DMS114 treated with DMSO at 0.1 percent for 48 hours (cell line): ENCODE measurements at regions not wholly inside any gene's neighbourhood (a gene's known extent, or its start where the extent isn't known, plus 50 kb on each side); places are given as distances from the start of the nearest gene placed in this dataset.
"Not testable (repeated sequence)": the region's sequence is repeated elsewhere in the genome, so short reads cannot be mapped to it uniquely, and the experiment has no call there.

ENCODE experiments used
- DNase-seq: peaks from one replicate; lab custom pipeline; 2025; ENCODE audit not compliant: unreplicated experiment; lab: John Stamatoyannopoulos, UW

DNA sequence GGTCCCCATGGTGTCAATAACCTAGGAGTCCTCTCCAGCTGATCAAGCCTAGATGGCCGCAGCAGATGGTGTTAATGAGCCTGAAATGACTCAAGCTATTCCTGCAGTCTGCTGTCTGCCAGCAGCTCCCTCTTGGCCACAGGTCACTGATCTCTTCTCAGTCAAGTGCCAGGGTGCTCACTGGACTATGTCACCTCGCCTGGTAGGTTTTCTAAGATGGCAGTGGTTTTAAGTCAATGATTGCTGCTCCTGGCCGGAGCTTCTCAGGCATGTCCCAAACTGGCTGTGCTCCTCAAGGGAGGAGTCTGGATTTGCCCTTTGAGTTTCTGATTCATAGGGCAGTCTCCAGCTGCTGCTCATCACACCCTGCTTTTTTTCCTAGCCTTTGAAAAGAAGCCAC lies 58.6 kb upstream of the SHISA6 start:
- no peak for DNase-seq

DNA sequence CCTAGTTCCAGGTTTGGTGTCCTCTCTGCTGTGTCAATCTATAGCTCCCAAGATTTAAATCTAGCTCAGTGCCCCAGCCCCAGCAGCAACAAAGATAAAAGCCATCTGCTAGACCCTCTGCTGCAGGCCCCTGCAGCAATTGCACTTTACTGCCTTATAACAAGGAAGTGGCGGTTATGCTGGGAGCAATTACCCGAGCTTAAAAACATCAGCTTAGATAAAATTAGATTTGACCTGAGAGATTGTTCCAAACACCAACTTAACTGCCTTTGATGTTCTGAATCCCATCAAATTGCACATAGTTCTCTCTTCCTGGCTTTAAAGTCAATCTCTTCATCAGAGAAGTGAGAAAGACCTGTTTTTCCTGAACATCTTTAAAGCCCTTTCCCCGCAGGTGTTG lies 62.4 kb upstream of the SHISA6 start:
- DNase-seq, result no peak

DNA sequence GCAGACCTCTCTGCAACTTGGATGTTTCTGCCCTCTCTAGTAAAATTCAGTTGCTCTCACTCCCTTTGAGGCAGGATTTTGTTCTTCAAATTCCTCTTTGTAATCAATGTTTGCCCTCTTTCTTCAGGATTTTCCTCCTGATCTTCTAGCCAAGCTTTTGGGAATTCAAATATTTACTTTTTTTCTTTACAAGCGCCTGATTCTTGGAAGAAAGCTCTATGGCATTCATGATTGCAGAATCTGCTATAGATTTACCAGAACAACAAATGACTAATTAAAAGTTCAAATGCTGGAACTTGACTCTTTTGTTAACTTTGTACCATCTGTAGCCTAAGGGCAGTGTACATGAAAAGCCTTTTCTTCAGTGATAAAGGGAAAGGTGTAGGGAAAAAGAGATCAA lies 63.7 kb upstream of the SHISA6 start:
- no peak for DNase-seq

DNA sequence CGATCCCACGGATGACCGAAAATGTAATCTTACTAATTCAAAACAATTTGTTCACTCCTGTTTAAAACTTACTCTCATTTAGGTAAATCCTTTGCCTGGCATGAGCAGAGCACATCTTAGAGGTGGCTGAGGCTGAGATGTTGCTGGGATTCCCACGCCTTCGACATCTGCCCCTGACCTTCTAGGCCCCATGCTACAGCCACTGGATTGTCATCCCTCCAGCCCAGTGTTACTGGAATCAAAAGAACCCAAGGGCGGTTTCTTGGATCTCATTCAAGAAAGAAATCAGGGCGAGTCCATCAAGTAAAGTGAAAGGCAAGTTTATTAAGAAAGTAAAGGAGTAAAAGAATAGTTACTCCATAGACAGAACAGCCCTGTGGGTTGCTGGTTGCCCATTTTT lies 64.5 kb upstream of the SHISA6 start:
- DNase-seq, result no peak

DNA sequence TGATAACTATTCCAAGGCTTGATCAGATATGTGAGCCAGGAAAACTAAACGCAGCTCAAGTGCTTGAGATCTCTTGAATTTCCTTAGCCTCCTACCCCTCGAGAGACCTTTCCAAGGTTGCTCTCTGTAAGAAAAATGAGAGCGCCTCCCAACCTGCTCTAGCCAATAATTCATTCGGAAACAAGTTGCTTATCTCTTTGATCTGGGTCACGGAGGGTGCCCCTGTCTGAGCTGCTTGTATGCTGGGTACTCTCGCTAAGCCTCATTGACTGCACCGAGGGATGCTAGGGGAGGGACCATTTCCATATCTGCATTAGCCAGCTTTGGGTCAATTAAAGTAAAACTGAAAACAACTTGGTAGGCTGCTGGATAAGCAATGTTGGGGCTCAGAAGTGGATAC lies 70.1 kb upstream of the SHISA6 start:
- no peak for DNase-seq

DNA sequence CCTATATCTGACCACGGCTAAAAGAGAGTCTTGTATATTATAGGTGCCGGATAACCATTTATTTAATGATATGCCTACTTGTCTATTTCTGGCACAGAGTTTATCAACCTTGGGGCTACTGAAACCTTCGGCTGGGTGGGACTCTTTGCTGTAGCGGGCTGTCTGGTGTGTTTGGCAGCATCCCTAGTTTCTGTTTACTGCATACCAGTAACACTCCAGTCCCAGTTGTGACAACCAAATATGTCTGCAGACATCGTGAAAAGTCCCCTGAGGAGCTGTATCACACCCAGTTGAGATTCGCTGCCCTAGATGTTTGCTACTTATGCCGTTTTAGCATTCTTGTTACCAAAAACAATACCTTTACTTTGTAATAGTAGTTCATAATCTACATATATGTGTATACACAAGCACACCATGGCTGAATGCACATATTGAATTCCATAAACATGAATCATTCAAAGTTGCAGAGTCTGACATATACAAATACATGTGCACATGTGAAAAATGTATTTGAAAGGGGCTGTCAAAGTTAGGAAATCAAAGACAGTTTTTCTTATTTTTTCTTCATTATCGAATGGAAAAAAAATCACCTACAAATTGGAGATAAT lies 89.1 kb upstream of the SHISA6 start:
- DNase-seq, result no peak

DNA sequence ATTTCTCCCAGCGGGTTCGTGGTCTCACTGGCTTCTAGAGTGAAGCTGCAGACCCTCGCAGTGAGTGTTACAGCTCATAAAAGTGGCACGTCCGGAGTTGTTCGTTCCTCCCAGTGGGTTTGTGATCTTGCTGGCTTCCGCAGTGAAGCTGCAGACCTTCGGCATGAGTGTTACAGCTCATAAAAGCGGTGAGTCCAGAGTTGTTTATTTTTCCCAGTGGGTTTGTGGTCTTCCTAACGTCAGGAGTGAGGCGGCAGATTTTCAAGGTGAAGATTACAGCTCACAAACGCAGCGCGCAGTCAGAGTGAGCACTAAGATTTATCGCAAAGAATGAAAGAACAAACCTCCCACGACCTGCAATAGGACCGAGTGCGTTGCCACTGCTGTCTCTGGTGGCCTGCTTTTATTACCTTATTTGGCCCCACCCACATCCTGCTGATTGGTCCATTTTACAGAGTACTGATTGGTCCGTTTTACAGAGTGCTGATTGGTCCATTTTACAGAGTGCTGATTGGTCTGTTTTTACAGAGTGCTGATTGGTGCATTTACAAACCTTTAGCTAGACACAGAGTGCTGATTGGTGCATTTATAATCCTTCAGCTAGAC lies 90.0 kb upstream of the SHISA6 start:
- DNase-seq, result not testable (repeated sequence)

DNA sequence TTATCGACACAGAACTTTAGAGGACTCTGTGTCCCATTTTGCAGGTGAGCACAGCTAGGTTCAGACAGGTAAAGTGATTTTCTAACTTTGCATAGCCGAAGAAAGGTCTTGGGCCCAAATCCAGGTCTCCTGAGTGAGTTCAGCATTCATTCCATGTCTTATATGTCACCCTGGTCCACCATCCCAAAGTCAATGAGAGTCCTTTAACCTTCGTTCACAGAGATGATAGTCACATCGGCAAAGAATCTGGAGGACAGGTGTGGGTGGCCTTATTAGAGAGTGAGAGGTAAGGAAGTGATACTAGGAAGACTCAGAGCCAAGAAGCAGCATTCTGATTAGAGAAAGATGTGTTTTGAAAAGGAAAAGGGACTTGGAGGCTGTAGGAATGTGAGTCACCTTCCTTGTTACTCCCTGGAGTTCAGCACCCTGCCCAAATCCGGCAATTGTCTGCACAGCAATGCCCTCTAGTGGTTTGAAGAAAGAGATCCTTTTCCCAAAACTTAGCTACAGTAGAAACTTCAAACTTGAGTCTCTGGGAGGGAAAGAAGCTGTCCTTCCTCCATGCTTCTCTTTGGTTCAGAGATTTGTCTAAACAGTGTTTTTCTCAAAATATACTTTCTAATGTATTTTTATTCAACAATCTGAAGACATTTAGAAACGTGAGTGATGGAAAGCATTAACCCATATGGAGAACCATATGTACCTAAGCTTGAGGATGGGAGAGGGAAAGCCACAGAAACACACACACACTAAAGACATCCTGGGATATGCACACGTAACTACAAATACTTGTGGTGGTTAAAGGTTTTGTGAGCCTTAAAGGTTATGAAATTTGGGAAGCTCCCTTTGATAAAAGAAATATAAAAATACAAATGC lies 96.4 kb upstream of the SHISA6 start:
- peak; percentile 36 for DNase-seq

DNA sequence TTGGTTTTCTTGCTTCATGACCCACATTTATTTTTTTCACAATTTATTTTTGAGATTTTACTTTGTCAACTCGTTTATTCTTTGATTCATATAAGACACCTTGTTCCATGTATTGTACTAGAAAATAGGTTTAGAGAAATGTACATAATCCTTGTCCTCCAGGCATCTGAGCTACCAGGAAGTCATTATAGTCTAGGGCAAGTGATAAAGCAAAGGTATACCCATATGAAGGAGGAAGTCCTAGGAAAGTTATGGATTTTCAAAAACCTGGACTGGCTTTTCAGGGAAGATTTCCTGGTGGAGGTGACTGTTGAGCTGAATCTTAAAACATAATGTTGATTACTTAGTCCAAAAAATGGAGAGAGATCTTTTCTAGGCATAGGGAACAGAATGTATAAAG lies 98.8 kb upstream of the SHISA6 start:
- DNase-seq, result no peak

DNA sequence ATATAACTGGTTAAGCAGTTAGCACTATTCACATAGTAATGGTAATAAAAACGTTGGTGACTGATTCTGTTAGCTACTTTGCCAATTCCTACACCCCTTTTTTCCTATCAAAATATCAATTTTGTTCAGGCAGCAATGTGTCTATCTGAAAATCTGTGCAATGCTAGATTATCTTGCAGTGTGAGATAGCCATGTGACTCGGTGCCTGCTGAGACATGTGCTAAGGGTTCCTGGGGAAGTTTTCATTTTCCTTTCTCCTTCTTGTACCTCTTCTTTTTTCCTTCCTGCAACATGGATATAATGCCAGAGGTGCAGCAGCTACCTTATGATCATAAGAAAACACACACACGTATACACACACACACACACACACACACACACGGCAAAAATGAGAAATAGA lies 100.5 kb upstream of the SHISA6 start:
- no peak for DNase-seq

DNA sequence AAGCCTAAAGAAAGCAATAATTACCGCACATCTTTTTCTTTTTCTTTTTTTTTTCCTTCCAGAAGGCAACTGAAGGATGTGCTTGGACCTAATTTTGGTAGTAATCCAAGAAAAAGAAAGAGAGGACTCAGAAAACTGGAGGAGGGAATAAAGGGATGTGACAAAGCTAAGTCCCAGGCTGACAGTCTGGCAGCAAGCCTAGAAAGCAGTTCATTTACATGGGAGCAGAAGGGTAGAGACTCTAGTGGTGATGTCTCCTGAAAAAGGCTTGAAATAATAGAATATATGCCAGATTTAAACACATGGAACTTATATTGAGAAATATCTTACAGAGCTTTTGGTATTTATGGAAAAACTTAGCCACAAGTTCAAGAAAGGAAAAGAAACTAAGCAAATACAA lies 101.0 kb upstream of the SHISA6 start:
- no peak for DNase-seq

DNA sequence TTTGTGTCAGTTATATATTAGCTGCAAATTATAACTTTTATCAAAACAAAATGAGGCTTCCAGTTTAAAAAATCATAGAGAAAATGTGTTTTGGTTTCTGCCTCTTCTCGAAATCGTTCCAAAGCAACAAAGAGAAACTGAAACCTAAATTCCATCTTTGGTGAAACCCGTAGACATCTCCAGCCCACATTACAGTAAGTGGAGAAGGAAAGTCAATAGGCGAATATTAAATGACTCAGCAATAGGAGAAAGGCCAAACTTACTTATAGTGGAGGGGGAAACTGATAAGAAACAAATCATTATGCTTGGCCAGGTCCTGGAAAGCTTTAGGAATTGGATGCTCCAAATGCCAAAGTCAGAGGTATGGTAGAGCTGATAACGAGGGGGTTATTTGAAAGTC lies 103.0 kb upstream of the SHISA6 start:
- DNase-seq, result no peak

DNA sequence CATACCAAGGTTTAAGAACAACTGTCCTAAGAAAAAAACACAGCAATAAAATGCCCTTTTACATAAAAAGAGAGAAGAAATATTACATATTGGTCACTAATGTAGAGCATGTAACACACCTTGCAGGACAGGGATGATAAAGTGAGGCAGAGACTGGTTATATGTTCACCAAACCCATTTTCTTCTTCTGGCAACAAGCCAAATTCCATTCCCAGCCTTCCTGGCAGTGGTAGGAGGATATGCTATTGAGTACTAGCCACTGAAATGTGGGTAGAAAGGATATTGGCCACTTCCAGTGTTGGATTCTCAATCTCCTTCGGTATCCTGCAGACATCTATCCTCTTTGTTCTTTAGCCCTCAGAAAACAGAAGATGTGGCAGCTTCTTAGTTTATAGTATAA lies 105.2 kb upstream of the SHISA6 start:
- no peak for DNase-seq

DNA sequence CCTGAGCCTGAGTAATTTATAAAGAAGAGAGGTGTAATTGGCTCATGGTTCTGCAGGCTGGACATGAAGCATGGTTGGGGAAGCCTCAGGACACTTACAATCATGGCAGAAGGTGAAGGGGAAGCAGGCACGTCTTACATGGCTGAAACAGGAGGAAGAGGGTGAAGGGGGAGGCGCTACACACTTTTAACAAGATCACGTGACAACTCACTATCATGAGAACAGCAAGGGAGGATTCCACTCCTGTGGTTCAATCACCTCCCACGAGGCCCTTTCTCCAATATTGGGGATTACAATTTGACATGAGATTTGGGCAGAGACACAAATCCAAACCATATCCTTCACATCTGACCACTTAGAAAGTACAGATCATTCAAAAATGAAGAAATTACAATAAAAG lies 110.6 kb upstream of the SHISA6 start:
- no peak for DNase-seq

DNA sequence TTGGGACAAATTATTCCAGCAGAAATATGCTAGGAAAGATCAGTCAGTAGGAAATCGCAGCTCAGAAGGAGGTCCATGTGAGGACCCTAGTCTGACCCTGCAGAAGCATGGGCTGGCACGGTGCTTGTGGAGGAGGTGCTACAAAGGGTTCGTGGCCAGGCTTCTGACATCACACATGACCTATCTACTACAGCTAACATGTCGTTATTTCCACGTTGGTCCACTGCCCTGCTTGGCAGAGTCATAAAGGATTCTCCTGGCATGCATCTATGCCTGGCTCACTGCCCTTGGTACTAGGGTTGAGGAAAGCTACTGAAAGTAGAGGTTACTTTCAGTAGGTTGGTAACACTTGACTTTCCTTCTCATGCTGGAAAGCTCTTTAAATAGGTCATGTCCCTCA lies 118.1 kb upstream of the SHISA6 start:
- no peak for DNase-seq

DNA sequence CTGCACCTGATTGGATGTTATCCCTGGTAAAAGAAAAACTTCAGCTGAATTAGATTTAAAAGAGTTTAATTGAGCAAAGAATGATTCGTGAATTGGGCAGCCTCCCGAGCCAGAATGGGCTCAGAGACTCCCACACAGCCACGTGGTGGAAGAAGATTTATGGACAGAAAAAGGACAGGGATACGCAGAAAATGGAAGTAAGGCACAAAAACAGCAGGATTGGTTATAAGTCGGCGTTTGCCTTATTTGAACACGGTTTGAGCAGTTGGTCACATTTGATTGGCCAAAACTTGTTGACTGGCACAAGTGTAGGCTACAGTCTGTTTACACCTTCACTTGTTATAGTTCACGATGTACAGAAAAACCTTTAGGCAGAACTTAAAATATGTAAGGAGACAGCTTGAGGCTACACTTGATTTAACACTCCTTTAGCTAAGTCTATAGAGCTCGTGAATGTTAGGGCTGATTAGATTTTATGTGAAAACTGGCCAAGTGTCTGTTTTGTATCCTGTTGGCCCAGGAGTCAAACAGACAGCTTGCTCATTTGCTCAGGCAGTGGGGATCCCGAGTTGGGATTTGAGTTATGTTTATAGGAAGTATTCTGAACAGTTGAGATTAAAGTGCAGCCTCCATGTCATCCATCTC lies 119.5 kb upstream of the SHISA6 start:
- no peak for DNase-seq

DNA sequence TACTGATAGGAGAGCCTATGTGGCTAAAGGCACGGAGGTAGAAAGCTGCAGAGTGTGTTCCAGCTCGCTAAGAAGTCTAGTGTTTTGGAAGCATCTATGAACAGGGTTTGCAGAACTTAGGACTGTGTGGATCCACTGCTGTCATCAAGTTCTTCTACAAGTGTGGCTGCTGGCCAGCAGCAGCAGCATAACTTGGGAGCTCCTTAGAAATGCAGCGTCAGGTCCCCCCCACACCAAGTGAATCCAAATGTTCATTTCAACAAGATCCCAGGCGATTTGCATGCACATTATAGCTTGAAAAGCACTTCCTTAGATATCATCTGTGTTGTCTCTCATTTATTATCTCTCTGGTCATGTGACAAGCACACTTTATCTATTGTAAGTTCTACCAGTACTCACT lies 131.9 kb upstream of the SHISA6 start:
- no peak for DNase-seq

DNA sequence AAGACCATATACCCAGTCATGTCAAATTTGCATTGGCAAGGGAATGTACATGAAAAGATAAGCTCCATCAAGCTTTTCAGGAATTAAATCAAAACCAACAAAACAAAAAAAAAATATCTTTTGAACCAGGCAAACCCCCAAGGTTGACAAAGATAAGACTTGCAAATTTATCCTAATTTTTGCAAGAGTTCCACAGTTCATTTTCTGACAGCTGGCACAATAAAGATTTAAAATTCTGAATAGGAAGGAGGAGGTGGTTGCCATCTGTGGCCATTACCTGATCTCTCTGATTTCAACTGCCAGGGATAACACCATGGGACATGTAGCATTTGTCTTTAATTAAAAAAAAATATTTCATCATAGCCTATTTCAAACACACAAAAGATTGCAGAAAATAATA lies 135.9 kb upstream of the SHISA6 start:
- DNase-seq, result no peak

DNA sequence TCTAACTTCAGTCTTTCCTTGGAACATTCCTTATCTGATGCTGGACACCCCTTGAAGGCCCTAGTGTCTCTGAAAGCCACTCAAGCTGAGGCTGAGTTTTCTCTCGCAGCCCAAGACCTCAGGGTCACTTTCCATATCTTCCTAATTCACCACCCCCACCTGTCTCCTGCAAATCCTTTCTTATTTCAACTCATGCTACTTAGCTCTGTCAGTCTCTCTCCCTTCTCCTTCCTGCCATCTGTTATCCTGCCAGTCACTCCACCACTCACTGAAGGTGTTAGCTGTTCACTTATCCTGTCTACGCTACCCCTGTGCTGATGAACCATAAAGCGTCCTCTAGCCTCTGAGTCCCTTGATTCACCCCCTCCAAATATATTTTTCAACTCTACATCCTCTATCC lies 143.9 kb upstream of the SHISA6 start:
- no peak for DNase-seq

DNA sequence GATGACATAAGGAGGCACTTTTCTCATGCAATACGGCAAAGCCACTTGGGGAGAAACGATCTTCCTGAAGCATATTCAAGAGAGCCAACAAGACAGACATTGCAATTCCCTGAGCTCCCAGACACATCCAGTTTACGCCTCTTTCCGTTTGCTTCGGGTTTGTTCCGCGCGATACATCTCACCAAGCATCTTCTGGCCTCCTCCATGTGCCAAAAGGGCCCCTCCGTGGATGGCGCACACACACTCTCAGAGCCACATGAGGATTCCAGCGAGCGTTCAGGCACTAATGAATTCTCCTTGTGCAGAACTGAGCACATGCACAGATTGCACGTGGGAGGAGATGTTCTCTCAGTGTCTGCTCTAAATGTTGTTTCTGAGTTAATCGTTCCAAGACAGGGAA lies 146.7 kb upstream of the SHISA6 start:
- DNase-seq, result no peak

DNA sequence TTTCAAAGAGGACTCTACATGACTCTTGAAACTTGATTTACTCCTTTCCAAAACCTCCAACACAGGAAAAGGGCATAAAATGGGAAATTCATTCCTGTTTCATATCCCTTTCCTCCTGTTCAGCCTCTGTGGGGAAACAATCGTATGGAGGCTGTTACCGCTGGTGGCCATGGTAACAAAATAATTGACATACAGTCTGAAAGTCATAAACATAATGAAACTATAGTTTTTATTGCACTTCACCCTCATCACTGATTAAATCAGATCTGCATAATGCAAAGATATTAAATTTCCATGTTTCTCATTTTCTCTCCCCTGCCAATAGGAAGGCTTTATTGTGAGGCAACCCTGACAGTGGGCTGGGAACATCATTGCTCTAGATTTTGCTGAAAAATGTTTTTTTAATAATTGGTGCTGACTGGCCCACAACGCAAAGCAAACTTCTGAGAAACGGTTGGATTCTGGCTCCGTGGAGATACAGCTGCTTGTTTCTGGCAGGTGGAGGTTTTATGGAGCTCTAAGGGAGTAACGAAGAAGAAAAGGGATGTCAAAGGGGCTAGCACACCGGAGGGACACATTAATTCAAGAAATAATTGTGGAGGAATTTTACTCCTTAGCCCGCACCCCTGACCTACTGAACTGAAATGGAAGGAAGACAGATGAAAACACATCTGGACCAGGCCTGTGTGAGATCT lies 154.2 kb upstream of the SHISA6 start:
- no peak for DNase-seq
